Activated naive CD4-positive, alpha-beta T cell treated with anti-CD3 and anti-CD28 coated beads, Interleukin-2, amount 50 U/mL, for 24 hours (primary cell): ENCODE measurements at regions not wholly inside any gene's neighbourhood (a gene's known extent, or its start where the extent isn't known, plus 50 kb on each side); places are given as distances from the start of the nearest gene placed in this dataset.
A peak's percentile ranks its signal among the peaks of the same experiment; 100 is the strongest.
"Not testable (repeated sequence)": the region's sequence is repeated elsewhere in the genome, so short reads cannot be mapped to it uniquely, and the experiment has no call there.

Experiments
- H3K27ac Mint-ChIP-seq: one replicate; pipeline ENCODE4 v1.8.0; 2021; ENCODE audit warnings: mild to moderate bottlenecking, mixed read lengths
- H3K27me3 Mint-ChIP-seq: one replicate; pipeline ENCODE4 v1.8.0; 2021; ENCODE audit warnings: mixed read lengths
- H3K36me3 Mint-ChIP-seq: one replicate; pipeline ENCODE4 v1.8.0; 2021; ENCODE audit warnings: mixed read lengths
- H3K4me1 Mint-ChIP-seq: one replicate; pipeline ENCODE4 v1.8.0; 2021; ENCODE audit warnings: mixed read lengths
- H3K4me3 Mint-ChIP-seq: one replicate; pipeline ENCODE4 v1.8.0; 2021; ENCODE audit warnings: mild to moderate bottlenecking, mixed read lengths
- H3K9me3 Mint-ChIP-seq: one replicate; pipeline ENCODE4 v1.8.0; 2021; ENCODE audit warnings: mixed read lengths

DNA sequence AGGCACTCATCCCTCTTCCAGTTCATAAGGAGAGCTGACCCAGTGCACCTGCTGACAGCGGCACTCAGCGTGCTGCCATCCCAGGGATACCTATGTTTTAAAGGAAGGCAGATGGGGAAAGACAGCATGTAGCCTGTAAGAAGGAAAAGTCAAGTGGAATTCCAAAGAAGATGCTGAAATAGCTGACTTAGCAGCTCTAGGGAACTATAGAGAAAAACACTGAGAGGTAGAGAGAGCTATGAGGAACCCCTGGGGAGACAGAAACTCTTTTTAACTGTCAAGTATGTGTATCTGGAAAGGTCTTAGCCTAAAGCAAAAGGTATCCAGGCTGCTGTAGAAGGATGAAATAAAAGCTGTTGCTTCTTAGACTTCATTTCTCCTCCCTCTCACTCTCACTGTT lies 113.4 kb upstream of the BCL6 start:
- no peaks in the 10 kb centered on the region for H3K4me1 Mint-ChIP-seq
- H3K36me3 Mint-ChIP-seq = peaks cover 7% of the 10 kb centered on the region
- no peak overlapping the region for H3K4me3 Mint-ChIP-seq
- H3K27me3 Mint-ChIP-seq = no peaks in the 10 kb centered on the region
- H3K27ac Mint-ChIP-seq = no peak overlapping the region
- no peaks in the 10 kb centered on the region for H3K9me3 Mint-ChIP-seq

DNA sequence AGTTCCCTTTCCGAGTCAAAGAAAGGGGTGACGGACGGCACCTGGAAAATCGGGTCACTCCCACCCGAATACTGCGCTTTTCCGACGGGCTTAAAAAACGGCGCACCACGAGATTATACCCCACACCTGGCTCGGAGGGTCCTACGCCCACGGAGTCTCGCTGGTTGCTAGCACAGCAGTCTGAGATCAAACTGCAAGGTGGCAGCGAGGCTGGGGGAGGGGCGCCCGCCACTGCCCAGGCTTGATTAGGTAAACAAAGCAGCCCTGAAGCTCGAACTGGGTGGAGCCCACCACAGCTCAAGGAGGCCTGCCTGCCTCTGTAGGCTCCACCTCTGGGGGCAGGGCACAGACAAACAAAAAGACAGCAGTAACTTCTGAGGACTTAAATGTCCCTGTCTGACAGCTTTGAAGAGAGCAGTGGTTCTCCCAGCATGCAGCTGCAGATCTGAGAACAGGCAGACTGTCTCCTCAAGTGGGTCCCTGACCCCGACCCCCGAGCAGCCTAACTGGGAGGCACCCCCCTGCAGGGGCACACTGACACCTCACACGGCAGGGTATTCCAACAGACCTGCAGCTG lies 117.5 kb upstream of the BCL6 start:
- H3K4me1 Mint-ChIP-seq, H3K36me3 Mint-ChIP-seq, H3K9me3 Mint-ChIP-seq, H3K27ac Mint-ChIP-seq, H3K27me3 Mint-ChIP-seq: not testable (repeated sequence)
- peak overlapping the region; percentile 47 for H3K4me3 Mint-ChIP-seq

DNA sequence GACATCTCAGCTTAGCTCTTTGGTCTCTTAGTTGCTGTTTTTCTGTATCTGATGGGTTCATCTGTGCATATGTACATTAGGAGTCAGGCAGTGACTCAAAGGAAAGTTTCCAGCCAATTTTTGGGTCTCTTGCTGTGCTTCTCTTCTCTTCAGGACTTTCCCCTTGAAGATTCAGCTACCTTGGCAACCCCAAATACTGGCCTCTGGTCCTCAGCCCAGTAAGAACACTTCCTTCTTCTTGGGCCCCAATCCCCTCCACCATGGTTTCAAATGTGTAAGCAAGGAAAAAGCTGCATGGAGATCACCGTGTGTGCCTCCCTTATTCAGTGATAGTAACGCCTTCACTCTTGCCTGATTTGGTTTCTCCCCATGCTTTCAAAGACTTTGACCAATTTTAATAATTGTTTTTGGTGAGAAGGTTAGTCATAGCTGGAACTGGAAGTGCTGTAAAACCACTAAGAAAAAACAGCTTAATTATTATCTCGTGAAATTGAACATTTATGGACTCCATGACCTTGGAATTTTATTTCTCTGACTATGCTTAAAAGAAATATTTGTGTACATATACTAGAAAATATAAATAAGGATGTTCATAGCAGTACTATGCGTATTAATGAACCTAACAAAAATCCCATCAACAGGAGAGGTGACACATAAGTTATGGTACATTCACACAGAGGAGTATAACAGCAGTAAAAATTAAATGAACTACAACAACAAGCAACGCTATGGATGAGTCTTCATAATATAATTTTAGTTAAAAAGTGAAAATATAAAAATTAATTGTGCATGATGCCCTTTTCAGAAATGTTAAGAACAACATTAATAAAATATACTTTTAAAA lies 125.3 kb upstream of the BCL6 start:
- H3K27me3 Mint-ChIP-seq = no peaks in the 10 kb centered on the region
- no peaks in the 10 kb centered on the region for H3K9me3 Mint-ChIP-seq
- no peak overlapping the region for H3K4me3 Mint-ChIP-seq
- peak overlapping the region; percentile 7 for H3K27ac Mint-ChIP-seq
- H3K36me3 Mint-ChIP-seq = no peaks in the 10 kb centered on the region
- H3K4me1 Mint-ChIP-seq = no peaks in the 10 kb centered on the region

DNA sequence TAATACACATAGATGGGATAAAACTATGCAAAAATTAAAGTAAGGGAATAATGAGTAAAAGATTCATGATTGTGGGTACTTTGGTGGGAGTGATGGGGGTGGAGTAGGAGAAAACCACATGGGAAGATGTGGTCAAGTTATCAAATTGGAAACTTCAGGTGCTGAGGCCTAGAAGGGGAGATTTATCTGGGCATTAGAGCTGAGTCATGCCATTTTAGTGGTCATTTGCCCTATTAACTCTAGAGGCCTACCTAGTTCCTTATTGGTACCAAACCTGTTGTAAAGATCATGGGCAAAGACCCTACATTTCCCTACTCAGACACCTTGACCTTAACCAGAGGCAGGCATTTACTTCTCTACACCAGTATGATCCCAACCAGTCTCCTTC lies 125.9 kb upstream of the BCL6 start:
- no peaks in the 10 kb centered on the region for H3K36me3 Mint-ChIP-seq
- no peaks in the 10 kb centered on the region for H3K9me3 Mint-ChIP-seq
- no peaks in the 10 kb centered on the region for H3K27me3 Mint-ChIP-seq
- no peak overlapping the region for H3K4me3 Mint-ChIP-seq
- H3K4me1 Mint-ChIP-seq = no peaks in the 10 kb centered on the region
- no peak overlapping the region for H3K27ac Mint-ChIP-seq

DNA sequence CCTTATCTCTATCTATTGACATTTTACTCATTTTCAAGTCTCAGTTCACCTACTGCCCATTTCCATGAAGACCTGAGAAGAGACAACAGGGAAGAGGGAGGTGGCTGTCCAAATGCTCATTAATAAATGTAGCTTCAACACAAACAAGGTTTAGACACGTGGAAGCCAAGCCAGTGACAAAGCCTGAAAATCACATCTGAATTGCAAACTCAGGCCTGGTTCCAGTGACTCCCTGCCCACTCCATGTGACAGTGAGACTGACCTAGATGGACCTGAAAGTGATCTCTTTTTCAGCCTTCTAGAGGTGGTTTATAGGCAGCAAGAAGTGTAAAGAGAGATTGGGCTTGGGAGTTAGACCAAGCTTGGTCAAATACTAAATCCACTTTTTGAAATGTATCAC lies 126.6 kb upstream of the BCL6 start:
- Mint-ChIP-seq H3K27ac (no peak overlapping the region), H3K36me3 (no peaks in the 10 kb centered on the region), H3K9me3 (no peaks in the 10 kb centered on the region), H3K27me3 (no peaks in the 10 kb centered on the region), H3K4me1 (no peaks in the 10 kb centered on the region), H3K4me3 (no peak overlapping the region)

DNA sequence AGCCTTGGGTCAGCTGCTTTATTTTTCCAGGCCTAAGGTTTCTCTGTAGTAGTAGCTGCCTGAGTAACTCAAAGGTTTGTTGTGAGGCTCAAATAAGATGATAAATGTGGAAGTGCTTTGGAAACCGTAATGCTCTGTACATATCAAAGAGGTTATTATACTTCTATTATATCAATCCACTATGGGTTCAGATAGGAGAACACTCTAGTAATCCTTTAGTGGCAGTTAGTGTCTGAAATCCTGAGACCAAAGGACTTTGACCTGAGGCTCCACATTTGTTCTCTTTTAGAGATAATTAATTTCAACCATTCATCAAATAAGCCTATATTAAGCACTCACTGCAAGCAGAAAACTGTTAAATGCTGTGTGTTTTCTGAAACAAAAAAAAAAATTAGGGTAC lies 128.6 kb upstream of the BCL6 start:
- Mint-ChIP-seq H3K27ac (no peak overlapping the region), H3K4me1 (no peaks in the 10 kb centered on the region), H3K4me3 (no peak overlapping the region), H3K9me3 (no peaks in the 10 kb centered on the region), H3K36me3 (no peaks in the 10 kb centered on the region), H3K27me3 (no peaks in the 10 kb centered on the region)

DNA sequence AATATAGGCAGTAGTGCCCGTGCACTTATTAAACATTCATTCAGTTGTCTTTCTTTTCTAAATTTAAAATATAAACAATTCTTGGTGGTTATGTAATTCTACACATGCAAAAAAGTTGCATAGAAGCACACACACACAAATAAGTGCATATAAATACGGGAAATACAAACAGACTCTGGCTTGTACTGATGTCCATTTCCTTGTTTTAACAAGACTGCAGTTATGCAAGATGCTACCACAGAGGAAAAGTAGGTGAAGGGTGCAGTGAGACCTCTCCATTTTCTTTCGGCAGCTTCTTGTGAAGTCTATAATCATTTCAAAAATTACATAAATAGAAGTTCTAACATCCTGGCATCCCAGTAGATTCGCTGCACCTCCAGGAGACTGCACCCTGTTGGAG lies 130.6 kb upstream of the BCL6 start:
- Mint-ChIP-seq H3K36me3 (no peaks in the 10 kb centered on the region), H3K27ac (no peak overlapping the region), H3K4me1 (no peaks in the 10 kb centered on the region), H3K9me3 (no peaks in the 10 kb centered on the region), H3K27me3 (no peaks in the 10 kb centered on the region), H3K4me3 (no peak overlapping the region)

DNA sequence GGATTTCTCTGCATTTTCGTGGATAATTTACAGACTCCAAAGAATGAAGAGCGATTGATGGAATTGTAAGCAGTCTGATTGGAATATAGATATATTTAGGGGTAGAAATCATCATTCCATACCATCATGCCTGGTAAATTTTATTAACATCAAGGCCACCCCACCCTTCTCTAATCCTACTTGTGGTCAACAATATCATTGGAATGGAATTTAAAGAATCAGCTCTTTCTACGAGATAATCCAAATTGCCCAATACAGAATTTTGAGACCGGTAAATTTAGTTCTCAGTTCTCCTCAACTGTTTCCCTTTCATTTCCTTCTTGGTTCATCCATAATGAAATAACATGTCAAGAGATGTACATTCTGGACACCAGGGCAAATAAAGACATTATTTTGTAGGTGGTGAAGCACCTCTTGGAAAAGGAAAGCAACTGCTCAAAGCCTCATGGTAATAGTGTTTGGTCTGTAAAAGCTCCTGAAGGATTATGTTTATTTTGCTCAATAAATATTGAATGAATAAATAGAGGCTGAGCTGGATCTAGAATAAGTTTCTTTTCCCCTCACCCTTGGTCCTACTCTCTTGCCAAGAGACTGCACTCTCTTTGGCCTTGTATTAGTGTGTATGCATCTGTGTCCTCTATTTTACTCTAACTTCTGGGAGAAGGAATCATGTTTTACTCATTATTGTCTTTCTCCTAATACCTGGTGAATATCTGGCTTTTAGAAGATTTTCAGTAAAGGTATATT lies 133.7 kb upstream of the BCL6 start:
- no peaks in the 10 kb centered on the region for H3K9me3 Mint-ChIP-seq
- no peaks in the 10 kb centered on the region for H3K36me3 Mint-ChIP-seq
- H3K27me3 Mint-ChIP-seq = no peaks in the 10 kb centered on the region
- no peak overlapping the region for H3K4me3 Mint-ChIP-seq
- H3K4me1 Mint-ChIP-seq = no peaks in the 10 kb centered on the region
- H3K27ac Mint-ChIP-seq = no peak overlapping the region

DNA sequence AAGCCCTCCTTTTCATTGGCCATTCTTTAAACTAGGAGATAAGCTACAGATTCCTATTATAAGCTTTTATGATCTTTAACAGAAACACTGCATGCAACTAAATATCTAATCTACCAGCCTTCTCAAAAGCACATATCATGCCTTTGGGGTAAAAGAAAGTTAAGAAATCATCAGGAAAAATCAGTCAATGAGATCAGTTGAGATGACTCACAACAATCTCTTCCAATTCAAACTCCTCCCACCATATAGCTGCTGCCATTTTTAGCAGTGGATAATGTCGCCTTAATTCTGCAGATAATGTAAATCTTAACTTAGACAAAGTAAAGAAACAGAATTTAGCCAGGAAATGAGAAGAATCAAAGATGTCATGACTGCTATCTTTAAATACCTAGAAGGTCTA lies 135.2 kb upstream of the BCL6 start:
- H3K4me1 Mint-ChIP-seq = no peaks in the 10 kb centered on the region
- H3K9me3 Mint-ChIP-seq = no peaks in the 10 kb centered on the region
- H3K27ac Mint-ChIP-seq = peak overlapping the region; percentile 21
- no peaks in the 10 kb centered on the region for H3K27me3 Mint-ChIP-seq
- H3K4me3 Mint-ChIP-seq = no peak overlapping the region
- no peaks in the 10 kb centered on the region for H3K36me3 Mint-ChIP-seq

DNA sequence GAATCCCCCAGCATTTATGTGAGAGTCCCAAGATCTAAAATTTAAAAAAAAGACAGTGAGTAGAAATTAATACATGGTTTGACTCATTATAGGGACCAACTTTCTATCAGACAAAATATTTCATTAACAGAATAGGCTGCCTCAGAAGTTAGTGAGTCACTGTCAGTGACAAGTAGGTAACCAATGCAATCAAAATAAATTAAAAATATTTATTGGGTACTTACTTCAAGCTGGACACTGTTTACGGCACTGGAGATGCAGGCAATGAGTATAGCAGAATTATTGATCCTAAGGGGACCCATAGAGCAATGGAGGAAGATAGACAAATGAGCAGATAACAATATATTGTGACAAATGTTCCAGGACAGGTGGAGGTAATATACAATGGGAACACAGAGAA lies 135.6 kb upstream of the BCL6 start:
- no peak overlapping the region for H3K27ac Mint-ChIP-seq
- no peaks in the 10 kb centered on the region for H3K9me3 Mint-ChIP-seq
- H3K27me3 Mint-ChIP-seq = no peaks in the 10 kb centered on the region
- H3K4me3 Mint-ChIP-seq = no peak overlapping the region
- no peaks in the 10 kb centered on the region for H3K36me3 Mint-ChIP-seq
- no peaks in the 10 kb centered on the region for H3K4me1 Mint-ChIP-seq

DNA sequence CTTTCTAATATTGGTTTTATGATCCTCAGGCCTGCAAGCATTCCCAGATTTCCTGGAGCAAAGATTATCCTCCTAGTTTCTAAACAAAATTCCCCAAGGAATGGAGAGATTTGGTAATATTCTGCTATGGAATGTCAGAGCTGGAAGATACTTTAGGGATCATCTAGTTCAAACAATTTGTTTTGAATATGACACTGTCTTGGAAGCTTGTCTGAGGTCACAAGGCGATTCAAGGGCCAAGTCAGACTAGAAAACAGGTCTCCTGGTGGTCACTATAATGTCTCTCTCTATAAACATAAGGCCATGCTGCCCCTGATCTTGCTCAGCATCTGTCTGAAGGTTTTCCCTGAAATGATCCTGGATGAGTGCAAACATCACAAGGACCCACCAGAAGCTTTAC lies 143.4 kb upstream of the BCL6 start:
- peaks cover 6% of the 10 kb centered on the region for H3K4me1 Mint-ChIP-seq
- H3K27me3 Mint-ChIP-seq = no peaks in the 10 kb centered on the region
- H3K27ac Mint-ChIP-seq = no peak overlapping the region
- H3K4me3 Mint-ChIP-seq = no peak overlapping the region
- no peaks in the 10 kb centered on the region for H3K36me3 Mint-ChIP-seq
- H3K9me3 Mint-ChIP-seq = no peaks in the 10 kb centered on the region

DNA sequence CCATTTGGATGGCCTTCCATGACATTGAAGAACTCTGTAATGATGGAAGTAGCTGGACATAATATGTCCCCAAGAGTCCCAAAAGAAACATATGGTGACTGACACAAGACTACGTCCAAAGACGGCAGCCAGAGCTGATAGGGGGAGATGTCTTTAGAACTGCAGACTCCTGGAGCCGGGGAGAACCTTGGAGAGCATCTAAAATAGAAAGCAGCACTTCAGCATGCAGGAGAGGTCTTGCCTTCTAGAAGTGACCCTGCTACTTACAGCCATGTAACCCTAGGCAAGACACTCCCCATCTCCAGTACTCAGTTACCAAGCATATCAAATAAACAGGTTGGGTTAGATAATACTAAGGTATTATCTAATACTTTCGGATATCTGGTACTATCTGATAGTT lies 143.8 kb upstream of the BCL6 start:
- H3K27me3 Mint-ChIP-seq = no peaks in the 10 kb centered on the region
- H3K9me3 Mint-ChIP-seq = no peaks in the 10 kb centered on the region
- no peak overlapping the region for H3K27ac Mint-ChIP-seq
- H3K4me1 Mint-ChIP-seq = peaks cover 6% of the 10 kb centered on the region
- no peaks in the 10 kb centered on the region for H3K36me3 Mint-ChIP-seq
- no peak overlapping the region for H3K4me3 Mint-ChIP-seq

DNA sequence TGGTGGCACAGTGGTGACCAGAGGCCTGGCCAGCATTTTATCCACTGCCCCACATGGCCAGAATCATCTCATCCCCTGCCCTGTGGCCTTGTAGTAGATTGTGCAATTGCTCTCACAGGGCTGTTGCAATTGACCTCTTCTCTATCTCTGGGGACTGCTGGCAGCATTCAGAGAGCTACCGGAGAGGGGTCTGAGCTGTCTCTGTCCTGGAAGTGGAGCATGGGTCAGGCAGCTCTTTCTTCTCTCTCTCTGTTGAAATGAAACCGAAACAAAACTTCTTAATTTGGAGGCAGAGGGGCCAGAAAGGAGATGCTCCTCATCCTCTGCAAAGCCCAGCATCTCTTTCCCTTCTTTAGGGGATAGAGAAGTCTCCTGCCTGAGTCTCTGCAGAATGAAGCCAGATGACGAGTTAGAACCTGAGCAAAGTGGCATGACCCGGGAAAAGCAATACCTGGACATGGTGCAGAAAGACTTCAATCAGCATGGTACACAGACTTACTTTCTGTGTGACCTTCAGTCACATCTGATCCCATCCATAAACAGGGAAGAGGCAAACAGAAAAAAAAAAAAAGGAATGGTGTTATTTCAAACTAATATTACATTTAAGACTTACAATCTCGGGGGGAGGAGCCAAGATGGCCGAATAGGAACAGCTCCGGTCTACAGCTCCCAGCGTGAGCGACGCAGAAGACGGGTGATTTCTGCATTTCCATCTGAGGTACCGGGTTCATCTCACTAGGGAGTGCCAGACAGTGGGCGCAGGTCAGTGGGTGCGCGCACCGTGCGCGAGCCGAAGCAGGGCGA lies 144.5 kb upstream of the BCL6 start:
- Mint-ChIP-seq H3K9me3 (no peaks in the 10 kb centered on the region), H3K27me3 (no peaks in the 10 kb centered on the region), H3K4me1 (peaks cover 6% of the 10 kb centered on the region), H3K36me3 (no peaks in the 10 kb centered on the region), H3K4me3 (no peak overlapping the region), H3K27ac (peak overlapping the region; percentile 82)

DNA sequence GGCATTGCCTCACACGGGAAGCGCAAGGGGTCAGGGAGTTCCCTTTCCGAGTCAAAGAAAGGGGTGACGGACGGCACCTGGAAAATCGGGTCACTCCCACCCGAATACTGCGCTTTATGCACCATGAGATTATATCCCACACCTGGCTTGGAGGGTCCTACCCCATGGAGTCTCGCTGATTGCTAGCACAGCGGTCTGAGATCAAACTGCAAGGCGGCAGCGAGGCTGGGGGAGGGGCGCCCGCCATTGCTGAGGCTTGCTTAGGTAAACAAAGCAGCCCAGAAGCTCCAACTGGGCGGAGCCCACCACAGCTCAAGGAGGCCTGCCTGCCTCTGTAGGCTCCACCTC lies 145.1 kb upstream of the BCL6 start:
- H3K9me3 Mint-ChIP-seq, H3K27me3 Mint-ChIP-seq, H3K27ac Mint-ChIP-seq, H3K4me1 Mint-ChIP-seq, H3K4me3 Mint-ChIP-seq, H3K36me3 Mint-ChIP-seq: not testable (repeated sequence)

DNA sequence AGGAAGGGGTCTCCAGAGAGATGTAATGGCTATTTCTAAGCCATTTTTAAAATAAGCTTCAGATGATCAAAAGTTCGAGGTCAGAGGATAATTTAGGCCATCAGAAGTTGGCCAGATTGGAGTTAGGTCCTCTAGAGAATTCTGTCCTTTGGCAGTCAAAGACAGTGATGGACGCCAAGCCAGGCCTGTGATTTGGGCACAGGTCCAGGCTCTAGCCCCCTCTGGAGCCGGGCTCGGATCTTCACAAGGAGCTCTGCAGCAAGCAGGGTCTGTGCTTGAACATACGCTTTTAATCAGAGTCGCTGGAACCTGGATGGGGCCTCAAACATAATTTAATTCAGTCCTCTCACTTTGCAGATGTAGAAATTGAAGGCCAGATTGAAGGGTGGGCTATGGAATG lies 151.4 kb upstream of the BCL6 start:
- Mint-ChIP-seq H3K4me3 (no peak overlapping the region), H3K36me3 (no peaks in the 10 kb centered on the region)

DNA sequence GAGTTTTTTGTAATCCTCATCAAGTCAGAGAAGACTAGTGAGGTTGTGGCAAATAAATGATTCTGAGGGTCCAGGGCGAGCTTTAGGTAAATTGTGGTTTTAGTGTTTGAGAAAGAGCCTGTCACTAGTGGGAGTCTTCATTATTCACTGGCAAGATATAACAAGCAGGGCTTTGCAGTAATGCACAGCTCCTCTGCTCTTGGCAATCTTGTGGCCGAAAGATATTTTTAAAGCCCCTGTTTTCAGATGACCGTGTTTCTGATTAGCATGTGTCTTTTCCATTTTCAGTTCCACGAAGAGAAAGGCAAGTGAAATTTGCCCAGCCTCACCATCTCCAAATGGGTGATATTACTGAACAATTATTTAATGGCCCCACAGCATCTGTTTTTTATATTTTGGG lies 154.0 kb upstream of the BCL6 start:
- Mint-ChIP-seq H3K36me3 (no peaks in the 10 kb centered on the region), H3K27ac (no peak overlapping the region), H3K27me3 (no peaks in the 10 kb centered on the region), H3K9me3 (no peaks in the 10 kb centered on the region), H3K4me3 (no peak overlapping the region), H3K4me1 (no peaks in the 10 kb centered on the region)

More for the DNA sequence above, 151.4 kb upstream of the BCL6 start:
- Mint-ChIP-seq H3K27me3 (no peaks in the 10 kb centered on the region), H3K27ac (no peak overlapping the region), H3K9me3 (no peaks in the 10 kb centered on the region), H3K4me1 (no peaks in the 10 kb centered on the region)
